ENCODE measurements at regions not wholly inside any gene's neighbourhood (a gene's known extent, or its start where the extent isn't known, plus 50 kb on each side); places are given as distances from the start of the nearest gene placed in this dataset.
"Not testable (repeated sequence)": the region's sequence is repeated elsewhere in the genome, so short reads cannot be mapped to it uniquely, and the experiment has no call there.

- Histone ChIP-seq H4K91ac (ENCODE audit: low read depth, low read length) (no peak overlapping the region), H2AK5ac (ENCODE audit: low read length) (no peak overlapping the region), H2BK12ac (ENCODE audit: low read length) (no peak overlapping the region), H3K4me2 (ENCODE audit: low read length) (no peak overlapping the region), H3K18ac (ENCODE audit: low read length) (no peak overlapping the region), H3K27me3 (ENCODE audit: insufficient read depth, low read length) (no peaks in the 10 kb centered on the region), H3K9ac (ENCODE audit: low read length) (no peak overlapping the region), H3K27ac (ENCODE audit: low read depth, low read length) (peak overlapping the region; percentile 4), H2BK5ac (ENCODE audit: low read depth, low read length, poor library complexity) (no peak overlapping the region), H3K4ac (ENCODE audit: low read depth, low read length) (no peak overlapping the region), H3K4me1 (ENCODE audit: control insufficient read depth in 1 of 2, insufficient read depth in 2 of 2, low read length in 2 of 2) (peaks cover 0 to 3% of the 10 kb centered on the region in 2 experiments), H3K36me3 (ENCODE audit: control insufficient read depth in 1 of 2, insufficient read depth in 2 of 2, low read length in 2 of 2) (no peaks in the 10 kb centered on the region), H3K23ac (ENCODE audit: low read length) (no peak overlapping the region), H3K79me2 (ENCODE audit: control insufficient read depth, insufficient read depth, low read length, poor library complexity) (no peaks in the 10 kb centered on the region), H4K8ac (ENCODE audit: low read depth, low read length) (no peak overlapping the region), H3K4me3 (ENCODE audit: low read depth, low read length) (no peak overlapping the region), H3K14ac (ENCODE audit: low read length) (no peak overlapping the region), H4K12ac (ENCODE audit: low read depth, low read length) (no peak overlapping the region), H2AFZ (ENCODE audit: insufficient read depth, low read length, poor library complexity) (no peak overlapping the region), H2BK120ac (ENCODE audit: insufficient read depth, low read length, poor library complexity) (no peak overlapping the region), H3K79me1 (ENCODE audit: low read length) (no peaks in the 10 kb centered on the region), H3K9me3 (ENCODE audit: insufficient read depth, low read depth, low read length) (no peaks in the 10 kb centered on the region)
- peak; percentile 10 to 40 for DNase-seq
- no CpG with 5 or more reads among the region's 8 CpGs for WGBS (ENCODE audit: extremely low coverage, insufficient coverage, insufficient read length)
Observed at GRCh38 chr15:96209285-96209735, 121.2 kb upstream of the NR2F2 start.

GRCh38 chr15:96213045-96213444, 117.5 kb upstream of the NR2F2 start:
- Histone ChIP-seq H4K8ac (ENCODE audit: low read depth, low read length) (no peak overlapping the region), H3K4me1 (ENCODE audit: control insufficient read depth in 1 of 2, insufficient read depth in 2 of 2, low read length in 2 of 2) (peaks cover 0 to 3% of the 10 kb centered on the region in 2 experiments), H3K27me3 (ENCODE audit: insufficient read depth, low read length) (no peaks in the 10 kb centered on the region), H3K23ac (ENCODE audit: low read length) (no peak overlapping the region), H3K18ac (ENCODE audit: low read length) (no peak overlapping the region), H3K14ac (ENCODE audit: low read length) (no peak overlapping the region), H3K4me3 (ENCODE audit: low read depth, low read length) (no peak overlapping the region), H4K12ac (ENCODE audit: low read depth, low read length) (no peak overlapping the region), H3K9me3 (ENCODE audit: insufficient read depth, low read depth, low read length) (no peaks in the 10 kb centered on the region), H3K36me3 (ENCODE audit: control insufficient read depth in 1 of 2, insufficient read depth in 2 of 2, low read length in 2 of 2) (no peaks in the 10 kb centered on the region), H2AFZ (ENCODE audit: insufficient read depth, low read length, poor library complexity) (no peak overlapping the region), H3K4me2 (ENCODE audit: low read length) (no peak overlapping the region), H3K4ac (ENCODE audit: low read depth, low read length) (no peak overlapping the region), H3K79me2 (ENCODE audit: control insufficient read depth, insufficient read depth, low read length, poor library complexity) (no peaks in the 10 kb centered on the region), H2BK12ac (ENCODE audit: low read length) (no peak overlapping the region), H2AK5ac (ENCODE audit: low read length) (no peak overlapping the region), H3K9ac (ENCODE audit: low read length) (no peak overlapping the region), H2BK120ac (ENCODE audit: insufficient read depth, low read length, poor library complexity) (no peak overlapping the region), H4K91ac (ENCODE audit: low read depth, low read length) (no peak overlapping the region), H2BK5ac (ENCODE audit: low read depth, low read length, poor library complexity) (no peak overlapping the region), H3K27ac (ENCODE audit: low read depth, low read length) (no peak overlapping the region), H3K79me1 (ENCODE audit: low read length) (no peaks in the 10 kb centered on the region)
- DNase-seq, result no peak
- no CpG with 5 or more reads among the region's 2 CpGs for WGBS (ENCODE audit: extremely low coverage, insufficient coverage, insufficient read length)

GRCh38 chr15:96213896-96214295, 116.6 kb upstream of the NR2F2 start:
- no peaks in the 10 kb centered on the region for H3K27me3 ChIP-seq (ENCODE audit: insufficient read depth, low read length)
- no peak overlapping the region for H3K4ac ChIP-seq (ENCODE audit: low read depth, low read length)
- WGBS (ENCODE audit: extremely low coverage, insufficient coverage, insufficient read length), result no CpG with 5 or more reads among the region's 4 CpGs
- H2AFZ ChIP-seq (ENCODE audit: insufficient read depth, low read length, poor library complexity), result no peak overlapping the region
- no peak overlapping the region for H4K91ac ChIP-seq (ENCODE audit: low read depth, low read length)
- H3K79me2 ChIP-seq (ENCODE audit: control insufficient read depth, insufficient read depth, low read length, poor library complexity), result no peaks in the 10 kb centered on the region
- no peak overlapping the region for H3K4me3 ChIP-seq (ENCODE audit: low read depth, low read length)
- H2AK5ac ChIP-seq (ENCODE audit: low read length), result no peak overlapping the region
- H3K4me1 ChIP-seq (ENCODE audit: control insufficient read depth in 1 of 2, insufficient read depth in 2 of 2, low read length in 2 of 2), result peaks cover 0 to 2% of the 10 kb centered on the region in 2 experiments
- H3K27ac ChIP-seq (ENCODE audit: low read depth, low read length), result no peak overlapping the region
- no peak overlapping the region for H3K23ac ChIP-seq (ENCODE audit: low read length)
- no peak overlapping the region for H3K18ac ChIP-seq (ENCODE audit: low read length)
- no peak for DNase-seq
- H2BK120ac ChIP-seq (ENCODE audit: insufficient read depth, low read length, poor library complexity), result no peak overlapping the region
- H4K12ac ChIP-seq (ENCODE audit: low read depth, low read length), result no peak overlapping the region
- no peaks in the 10 kb centered on the region for H3K9me3 ChIP-seq (ENCODE audit: insufficient read depth, low read depth, low read length)
- H4K8ac ChIP-seq (ENCODE audit: low read depth, low read length), result no peak overlapping the region
- no peak overlapping the region for H2BK5ac ChIP-seq (ENCODE audit: low read depth, low read length, poor library complexity)
- H3K36me3 ChIP-seq (ENCODE audit: control insufficient read depth in 1 of 2, insufficient read depth in 2 of 2, low read length in 2 of 2), result no peaks in the 10 kb centered on the region
- H3K4me2 ChIP-seq (ENCODE audit: low read length), result no peak overlapping the region
- H3K14ac ChIP-seq (ENCODE audit: low read length), result no peak overlapping the region
- no peak overlapping the region for H2BK12ac ChIP-seq (ENCODE audit: low read length)
- no peak overlapping the region for H3K9ac ChIP-seq (ENCODE audit: low read length)
- H3K79me1 ChIP-seq (ENCODE audit: low read length), result no peaks in the 10 kb centered on the region

GRCh38 chr15:96216481-96216880, 114.0 kb upstream of the NR2F2 start:
- H3K4ac ChIP-seq (ENCODE audit: low read depth, low read length); H3K79me1 ChIP-seq (ENCODE audit: low read length); H3K23ac ChIP-seq (ENCODE audit: low read length); H2BK12ac ChIP-seq (ENCODE audit: low read length); H3K4me2 ChIP-seq (ENCODE audit: low read length); H3K9ac ChIP-seq (ENCODE audit: low read length); H3K14ac ChIP-seq (ENCODE audit: low read length); H3K36me3 ChIP-seq (ENCODE audit: control insufficient read depth in 1 of 2, insufficient read depth in 2 of 2, low read length in 2 of 2); H3K4me1 ChIP-seq (ENCODE audit: control insufficient read depth in 1 of 2, insufficient read depth in 2 of 2, low read length in 2 of 2); DNase-seq; H4K91ac ChIP-seq (ENCODE audit: low read depth, low read length); H3K27ac ChIP-seq (ENCODE audit: low read depth, low read length); H4K8ac ChIP-seq (ENCODE audit: low read depth, low read length); H2AFZ ChIP-seq (ENCODE audit: insufficient read depth, low read length, poor library complexity); H2BK120ac ChIP-seq (ENCODE audit: insufficient read depth, low read length, poor library complexity); H2AK5ac ChIP-seq (ENCODE audit: low read length); H4K12ac ChIP-seq (ENCODE audit: low read depth, low read length); H3K18ac ChIP-seq (ENCODE audit: low read length); H2BK5ac ChIP-seq (ENCODE audit: low read depth, low read length, poor library complexity); H3K4me3 ChIP-seq (ENCODE audit: low read depth, low read length); H3K27me3 ChIP-seq (ENCODE audit: insufficient read depth, low read length); H3K9me3 ChIP-seq (ENCODE audit: insufficient read depth, low read depth, low read length); H3K79me2 ChIP-seq (ENCODE audit: control insufficient read depth, insufficient read depth, low read length, poor library complexity): not testable (repeated sequence)
- no CpG with 5 or more reads among the region's 1 CpG for WGBS (ENCODE audit: extremely low coverage, insufficient coverage, insufficient read length)

All from trophoblast cell (in vitro differentiated cells and primary cell).